DND-41 (cell line): ENCODE measurements at regions not wholly inside any gene's neighbourhood (a gene's known extent, or its start where the extent isn't known, plus 50 kb on each side); places are given as distances from the start of the nearest gene placed in this dataset.

ENCODE experiments used
- ATAC-seq: fragments of 200-7000 bp; cut with Tn5 transposase; 3 replicates; pipeline ENCODE4 v1.9.1; 2021; ENCODE audit warnings: low read depth; ENCODE audit not compliant: insufficient read depth
- DNase-seq: peaks from one replicate; pipeline ENCODE4 v3.0.0-alpha.2; 2020
- H2AFZ ChIP-seq: 2 replicates; pipeline ENCODE4 v1.6.0; 2012; ENCODE audit warnings: low read depth, low read length
- H3K27ac ChIP-seq: 2 replicates; pipeline ENCODE4 v1.5.1; 2012; ENCODE audit warnings: low read length, inconsistent platforms
- H3K27me3 ChIP-seq: fragments of 200-600 bp; sonication (generic); 2 replicates; pipeline ENCODE4 v1.6.0; 2012; ENCODE audit warnings: low read length, mild to moderate bottlenecking, inconsistent platforms; ENCODE audit not compliant: insufficient read depth, poor library complexity
- H3K36me3 ChIP-seq: 2 replicates; pipeline ENCODE4 v1.5.1; 2012; ENCODE audit warnings: low read length, inconsistent platforms; ENCODE audit not compliant: insufficient read depth
- H3K4me1 ChIP-seq: 2 replicates; pipeline ENCODE4 v1.5.1; 2012; ENCODE audit warnings: mild to moderate bottlenecking, low read length; ENCODE audit not compliant: insufficient read depth
- H3K4me2 ChIP-seq: 2 replicates; pipeline ENCODE4 v1.6.0; 2012; ENCODE audit warnings: mild to moderate bottlenecking, moderate library complexity, low read length, inconsistent platforms; ENCODE audit not compliant: insufficient read depth
- H3K4me3 ChIP-seq, 2 experiments: fragments of 200-600 bp in 1 of 2; shearing (Covaris generic) in 1 of 2; 2 replicates each; pipeline ENCODE4 v1.5.1; 2012 to 2016; ENCODE audit warnings: inconsistent platforms in 2 of 2, low read length in 2 of 2, mild to moderate bottlenecking in 2 of 2, low read depth in 1 of 2, moderate library complexity in 1 of 2
- H3K79me2 ChIP-seq: 2 replicates; pipeline ENCODE4 v1.6.0; 2012; ENCODE audit warnings: low read length, inconsistent platforms; ENCODE audit not compliant: insufficient read depth
- H3K9ac ChIP-seq: 2 replicates; pipeline ENCODE4 v1.6.0; 2012; ENCODE audit warnings: low read depth, mild to moderate bottlenecking, inconsistent platforms, low read length, moderate library complexity
- H3K9me3 ChIP-seq: 2 replicates; pipeline ENCODE4 v1.5.1; 2012; ENCODE audit warnings: low read length, moderate library complexity, mild to moderate bottlenecking, inconsistent platforms; ENCODE audit not compliant: insufficient read depth, severe bottlenecking
- H4K20me1 ChIP-seq: 2 replicates; pipeline ENCODE4 v1.6.0; 2012; ENCODE audit warnings: low read length; ENCODE audit not compliant: insufficient read depth
- CTCF ChIP-seq: IDR thresholded peaks from 2 replicates; pipeline ENCODE4 v1.5.1; 2012; ENCODE audit warnings: borderline replicate concordance, low read length, moderate library complexity, mild to moderate bottlenecking; ENCODE audit not compliant: poor library complexity, severe bottlenecking; ENCODE audit errors: extremely low read depth
- EZH2 ChIP-seq: IDR thresholded peaks from 3 replicates; pipeline ENCODE4 v1.6.1; 2012; ENCODE audit warnings: borderline replicate concordance, low read depth, mild to moderate bottlenecking, moderate library complexity, low read length, inconsistent platforms; ENCODE audit not compliant: severe bottlenecking

GRCh38 chr5:104739503-104739902 lies 1176.9 kb upstream of the NUDT12 start:
- TF ChIP-seq EZH2: no peak
- TF ChIP-seq CTCF: no peak

GRCh38 chr5:104736073-104736472 lies 1173.5 kb upstream of the NUDT12 start:
- ATAC-seq: no peak
- H3K27ac ChIP-seq: no peak overlapping the region
- H3K4me2 ChIP-seq: no peak overlapping the region
- H3K79me2 ChIP-seq: no peaks in the 10 kb centered on the region
- DNase-seq: no peak
- no peaks in the 10 kb centered on the region for H3K36me3 ChIP-seq
- no peaks in the 10 kb centered on the region for H3K4me1 ChIP-seq
- H4K20me1 ChIP-seq: no peaks in the 10 kb centered on the region
- TF ChIP-seq EZH2: no peak
- no peak for TF ChIP-seq CTCF
- H3K27me3 ChIP-seq: no peaks in the 10 kb centered on the region
- H3K9me3 ChIP-seq: no peaks in the 10 kb centered on the region
- no peak overlapping the region for H2AFZ ChIP-seq
- H3K4me3 ChIP-seq: no peak overlapping the region
- no peak overlapping the region for H3K9ac ChIP-seq

More at GRCh38 chr5:104739503-104739902, 1176.9 kb upstream of the NUDT12 start:
- Histone ChIP-seq H4K20me1 (no peaks in the 10 kb centered on the region), H3K4me1 (no peaks in the 10 kb centered on the region), H3K9ac (no peak overlapping the region), H3K79me2 (no peaks in the 10 kb centered on the region), H3K4me3 (no peak overlapping the region), H3K27me3 (no peaks in the 10 kb centered on the region), H3K4me2 (no peak overlapping the region), H3K36me3 (no peaks in the 10 kb centered on the region), H3K9me3 (no peaks in the 10 kb centered on the region), H2AFZ (no peak overlapping the region), H3K27ac (no peak overlapping the region)
- ATAC-seq: no peak
- DNase-seq: no peak

GRCh38 chr5:104734046-104734445 lies 1171.5 kb upstream of the NUDT12 start:
- no peaks in the 10 kb centered on the region for H3K4me1 ChIP-seq
- ATAC-seq: no peak
- H3K27ac ChIP-seq: no peak overlapping the region
- H3K9me3 ChIP-seq: no peaks in the 10 kb centered on the region
- H3K79me2 ChIP-seq: no peaks in the 10 kb centered on the region
- no peak for DNase-seq
- H3K4me2 ChIP-seq: no peak overlapping the region
- H3K4me3 ChIP-seq: no peak overlapping the region
- H3K36me3 ChIP-seq: no peaks in the 10 kb centered on the region
- H3K9ac ChIP-seq: no peak overlapping the region
- H4K20me1 ChIP-seq: no peaks in the 10 kb centered on the region
- H3K27me3 ChIP-seq: no peaks in the 10 kb centered on the region
- H2AFZ ChIP-seq: no peak overlapping the region
- TF ChIP-seq CTCF: no peak
- TF ChIP-seq EZH2: no peak

GRCh38 chr5:104733063-104733669 lies 1170.6 kb upstream of the NUDT12 start:
- no peak for TF ChIP-seq EZH2
- TF ChIP-seq CTCF: no peak
- H3K9ac ChIP-seq: no peak overlapping the region
- no peak overlapping the region for H3K27ac ChIP-seq
- ATAC-seq: no peak
- no peaks in the 10 kb centered on the region for H3K36me3 ChIP-seq
- no peak for DNase-seq
- no peak overlapping the region for H3K4me3 ChIP-seq
- H3K79me2 ChIP-seq: no peaks in the 10 kb centered on the region
- no peak overlapping the region for H2AFZ ChIP-seq
- no peaks in the 10 kb centered on the region for H3K27me3 ChIP-seq
- H3K4me2 ChIP-seq: no peak overlapping the region
- no peaks in the 10 kb centered on the region for H4K20me1 ChIP-seq
- H3K4me1 ChIP-seq: no peaks in the 10 kb centered on the region
- no peaks in the 10 kb centered on the region for H3K9me3 ChIP-seq
